H1 (cell line): ENCODE measurements at regions not wholly inside any gene's neighbourhood (a gene's known extent, or its start where the extent isn't known, plus 50 kb on each side); places are given as distances from the start of the nearest gene placed in this dataset.

Source experiments
- CTCF ChIA-PET: fragments of 300-600 bp; sonication (Branson Sonifier 250); formaldehyde crosslinking; loops from one replicate; lab custom pipeline; 2021; ENCODE audit not compliant: partially characterized antibody; lab: Charles Lee
- POLR2A ChIA-PET: fragments of 300-600 bp; sonication (Branson Sonifier 250); formaldehyde crosslinking; loops from one replicate; lab custom pipeline; 2021; ENCODE audit warnings: inconsistent platforms; ENCODE audit not compliant: partially characterized antibody; lab: Charles Lee
- DNase-seq, 2 experiments: peaks; one replicate each; pipeline versions ENCODE4 v3.0.0 to v3.0.0-alpha.2; 2010 to 2022; ENCODE audit warnings: low spot score in 2 of 2, low read depth in 1 of 2, mixed read lengths in 1 of 2
- FAIRE-seq: peaks from 2 replicates; lab custom pipeline; 2011; peaks lifted over from hg19 to GRCh38; lab: Jason Lieb, UNC
- H2AFZ ChIP-seq: 2 replicates; pipeline ENCODE4 v1.8.1; 2012; ENCODE audit warnings: low read length, inconsistent platforms
- H2AK5ac ChIP-seq: 2 replicates; pipeline ENCODE4 v1.6.1; 2013; ENCODE audit warnings: low read depth, low read length
- H2BK120ac ChIP-seq: replicated peaks from 2 replicates; pipeline ENCODE3; 2013; ENCODE audit warnings: low read depth, low read length, inconsistent platforms
- H2BK12ac ChIP-seq: 2 replicates; pipeline ENCODE4 v1.6.1; 2013; ENCODE audit warnings: low read depth, low read length
- H2BK15ac ChIP-seq: 2 replicates; pipeline ENCODE4 v1.6.1; 2013; ENCODE audit warnings: low read length
- H2BK20ac ChIP-seq: 2 replicates; pipeline ENCODE4 v1.6.1; 2013; ENCODE audit warnings: low read length
- H2BK5ac ChIP-seq: 2 replicates; pipeline ENCODE4 v1.6.1; 2013; ENCODE audit warnings: low read depth, low read length
- H3K14ac ChIP-seq: 2 replicates; pipeline ENCODE4 v1.6.1; 2013; ENCODE audit warnings: inconsistent platforms; ENCODE audit not compliant: insufficient read length
- H3K18ac ChIP-seq: 2 replicates; pipeline ENCODE4 v1.6.1; 2013; ENCODE audit warnings: low read length; ENCODE audit errors: extremely low read depth
- H3K23ac ChIP-seq: 2 replicates; pipeline ENCODE4 v1.6.1; 2013; ENCODE audit warnings: inconsistent platforms; ENCODE audit not compliant: insufficient read length
- H3K23me2 ChIP-seq: 2 replicates; pipeline ENCODE4 v1.6.1; 2013; ENCODE audit warnings: low read depth, low read length
- H3K27ac ChIP-seq: 2 replicates; pipeline ENCODE4 v1.6.1; 2011; ENCODE audit warnings: low read depth, low read length, inconsistent platforms
- H3K27me3 ChIP-seq, 4 experiments: replicated peaks in 1 of 4; 1 replicate in 1 of 4; 2 replicates in 3 of 4; pipeline versions ENCODE4 v1.6.1 to v1.8.1; 2011 to 2013; ENCODE audit warnings: low read length in 3 of 4, mild to moderate bottlenecking in 3 of 4, inconsistent platforms in 2 of 4, mixed read lengths in 2 of 4, moderate library complexity in 1 of 4; ENCODE audit not compliant: control insufficient read depth in 3 of 4, insufficient read depth in 3 of 4; ENCODE audit errors: extremely low read depth in 1 of 4
- H3K36me3 ChIP-seq, 4 experiments: 2 replicates each; pipeline versions ENCODE4 v1.6.1 to v1.8.1; 2011 to 2013; ENCODE audit warnings: mild to moderate bottlenecking in 4 of 4, low read length in 3 of 4, moderate library complexity in 2 of 4, control low read depth in 1 of 4, inconsistent platforms in 1 of 4; ENCODE audit not compliant: insufficient read depth in 4 of 4, control insufficient read depth in 2 of 4
- H3K4ac ChIP-seq: replicated peaks from 2 replicates; pipeline ENCODE3; 2013; ENCODE audit warnings: low read length, low read depth, mixed read lengths, inconsistent platforms; ENCODE audit not compliant: insufficient read length
- H3K4me1 ChIP-seq, 4 experiments: replicated peaks in 1 of 4; 1 replicate in 1 of 4; 2 replicates in 3 of 4; pipeline versions ENCODE4 v1.6.1 to v1.8.1; 2011 to 2013; ENCODE audit warnings: low read length in 3 of 4, inconsistent platforms in 2 of 4, mixed read lengths in 1 of 4; ENCODE audit not compliant: insufficient read depth in 4 of 4, control insufficient read depth in 3 of 4
- H3K4me2 ChIP-seq, 2 experiments: 2 replicates each; pipeline versions ENCODE4 v1.6.1 to v1.8.1; 2011 to 2013; ENCODE audit warnings: low read depth in 2 of 2, low read length in 2 of 2, control low read depth in 1 of 2, inconsistent platforms in 1 of 2, mild to moderate bottlenecking in 1 of 2; ENCODE audit not compliant: insufficient read depth in 1 of 2
- H3K4me3 ChIP-seq, 4 experiments: fragments of 200-600, 300-600 bp in 1 of 4; sonication (generic), shearing (Covaris generic), sonication (Bioruptor Twin) in 1 of 4; 2 replicates each; pipeline versions ENCODE4 v1.5.1 to v1.8.1; 2011 to 2016; ENCODE audit warnings: low read length in 4 of 4, low read depth in 3 of 4, control low read depth in 2 of 4, inconsistent platforms in 2 of 4, mild to moderate bottlenecking in 2 of 4, mixed read lengths in 1 of 4, moderate library complexity in 1 of 4; ENCODE audit not compliant: insufficient read depth in 2 of 4; ENCODE audit errors: extremely low read depth in 1 of 4
- H3K56ac ChIP-seq: replicated peaks from 2 replicates; pipeline ENCODE3; 2013; ENCODE audit warnings: low read depth, mild to moderate bottlenecking, mixed read lengths, low read length, inconsistent platforms; ENCODE audit not compliant: insufficient read length
- H3K79me1 ChIP-seq: 2 replicates; pipeline ENCODE4 v1.6.1; 2013; ENCODE audit warnings: low read depth, low read length, control low read depth
- H3K79me2 ChIP-seq, 2 experiments: 2 replicates each; pipeline versions ENCODE4 v1.6.1 to v1.8.1; 2012 to 2013; ENCODE audit warnings: low read length in 2 of 2, mild to moderate bottlenecking in 2 of 2, inconsistent platforms in 1 of 2; ENCODE audit not compliant: insufficient read depth in 2 of 2, control insufficient read depth in 1 of 2
- H3K9ac ChIP-seq, 4 experiments: replicated peaks in 1 of 4; 1 replicate in 1 of 4; 2 replicates in 3 of 4; pipeline versions ENCODE4 v1.6.1 to v1.8.1; 2011 to 2013; ENCODE audit warnings: low read depth in 3 of 4, low read length in 3 of 4, control low read depth in 2 of 4, mild to moderate bottlenecking in 2 of 4, moderate library complexity in 2 of 4, inconsistent platforms in 1 of 4; ENCODE audit errors: extremely low read depth in 1 of 4
- H3K9me3 ChIP-seq, 2 experiments: 2 replicates each; pipeline versions ENCODE4 v1.6.1 to v1.8.1; 2012 to 2013; ENCODE audit warnings: mild to moderate bottlenecking in 2 of 2, moderate library complexity in 2 of 2, control low read depth in 1 of 2, inconsistent platforms in 1 of 2, low read depth in 1 of 2, low read length in 1 of 2, mixed read lengths in 1 of 2; ENCODE audit not compliant: insufficient read depth in 2 of 2
- H4K20me1 ChIP-seq, 2 experiments: replicated peaks in 1 of 2; 2 replicates each; pipeline versions ENCODE3 to v1.8.1; 2011 to 2013; ENCODE audit warnings: inconsistent platforms in 2 of 2, low read length in 2 of 2, mild to moderate bottlenecking in 1 of 2; ENCODE audit not compliant: insufficient read depth in 2 of 2, control insufficient read depth in 1 of 2
- H4K5ac ChIP-seq: 2 replicates; pipeline ENCODE4 v1.6.1; 2013; ENCODE audit warnings: low read length, low read depth, mixed read lengths, inconsistent platforms; ENCODE audit not compliant: insufficient read length
- H4K8ac ChIP-seq: 2 replicates; pipeline ENCODE4 v1.8.0; 2013; ENCODE audit warnings: mild to moderate bottlenecking, moderate library complexity, low read length, inconsistent platforms; ENCODE audit not compliant: insufficient read depth; ENCODE audit errors: extremely low read depth
- H4K91ac ChIP-seq: replicated peaks from 2 replicates; pipeline ENCODE3; 2013; ENCODE audit warnings: low read length, mixed read lengths, inconsistent platforms; ENCODE audit not compliant: insufficient read length
- CREB1 ChIP-seq: IDR thresholded peaks from 2 replicates; pipeline ENCODE4 v1.6.1; 2012; ENCODE audit warnings: inconsistent platforms
- EZH2 ChIP-seq: fragments of 200-600 bp; sonication (generic); IDR thresholded peaks from 2 replicates; pipeline ENCODE4 v1.7.1; 2012; ENCODE audit warnings: low read depth, mild to moderate bottlenecking, moderate library complexity, low read length, inconsistent platforms; ENCODE audit not compliant: severe bottlenecking
- NRF1 ChIP-seq: IDR thresholded peaks from 2 replicates; pipeline ENCODE4 v1.6.1; 2011; ENCODE audit warnings: mild to moderate bottlenecking, low read depth, low read length, improper control_type of control experiment
- POU5F1 ChIP-seq: IDR thresholded peaks from 2 replicates; pipeline ENCODE4 v1.6.1; 2011; ENCODE audit warnings: low read depth, mild to moderate bottlenecking, low read length, moderate library complexity
- RBBP5 ChIP-seq: IDR thresholded peaks from 2 replicates; pipeline ENCODE4 v1.7.1; 2012; ENCODE audit warnings: low read depth, mild to moderate bottlenecking, inconsistent platforms, low read length, moderate library complexity, borderline replicate concordance
- SIX5 ChIP-seq: IDR thresholded peaks from 2 replicates; pipeline ENCODE4 v1.6.1; 2011; ENCODE audit warnings: mild to moderate bottlenecking, low read depth, low read length
- TAF1 ChIP-seq: IDR thresholded peaks from 2 replicates; pipeline ENCODE4 v1.6.1; 2011; ENCODE audit warnings: mild to moderate bottlenecking, low read depth, low read length
- TAF7 ChIP-seq: optimal IDR thresholded peaks from 2 replicates; pipeline ENCODE3; 2011; ENCODE audit warnings: low read depth, mild to moderate bottlenecking, inconsistent platforms, low read length, moderate library complexity, borderline replicate concordance
- WGBS, 2 experiments: shearing (Covaris generic) in 1 of 2; methylation state at CpG; one replicate each; pipeline versions ENCODE4 v1.1.6 to v1.1.7; 2013 to 2015; ENCODE audit warnings: low lambda C conversion rate in 2 of 2, mixed read lengths in 2 of 2, inconsistent platforms in 1 of 2, low coverage in 1 of 2, missing lambda C conversion rate in 1 of 2; ENCODE audit not compliant: insufficient replicate concordance in 2 of 2, insufficient coverage in 1 of 2, insufficient read length in 1 of 2; ENCODE audit errors: extremely low coverage in 1 of 2, missing lambda C conversion rate in 1 of 2; 5-methylcytosine and 5-hydroxymethylcytosine counted together
- TF ChIP-seq, protein P1 (sequence below): IDR thresholded peaks from 2 replicates; pipeline ENCODE4 v1.6.1; 2011; ENCODE audit warnings: low read length, improper control_type of control experiment
- TF ChIP-seq, protein P2 (sequence below): IDR thresholded peaks from 2 replicates; pipeline ENCODE4 v1.6.1; 2012; ENCODE audit warnings: inconsistent platforms

DNA sequence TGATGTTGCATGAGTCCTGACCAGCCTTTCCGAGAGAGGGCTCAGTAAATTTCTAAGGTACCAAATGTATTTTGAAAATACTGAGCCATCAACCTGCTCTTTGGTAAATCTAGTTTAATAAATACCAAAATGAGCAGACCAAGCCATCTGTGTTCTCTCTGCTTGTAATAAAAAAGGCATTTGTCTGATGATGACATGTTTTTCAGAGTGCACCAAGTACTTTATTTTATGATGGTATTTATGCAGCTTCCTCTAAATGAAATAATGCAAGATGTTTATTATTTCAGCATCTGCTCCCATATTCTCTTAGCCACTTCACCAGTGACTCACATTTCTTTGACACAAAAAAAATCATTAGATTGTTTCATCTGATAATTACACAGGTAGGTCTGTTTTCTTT is 700.5 kb downstream of the TRIML1 start:
- H3K23me2 ChIP-seq, result no peaks in the 10 kb centered on the region; the same call in 1 of the 2 replicates
- H3K79me1 ChIP-seq, result no peaks in the 10 kb centered on the region
- no peak overlapping the region for H3K56ac ChIP-seq
- ChIA-PET POLR2A (no interaction called here), CTCF (interaction anchor here (1.0 kb wide), 1 partner anchor 58 kb away, joined by 3 read pairs; no protein-coding TSS in a partner anchor)
- H3K14ac ChIP-seq, result no peak overlapping the region
- no peak overlapping the region for H3K23ac ChIP-seq
- no peak overlapping the region for H3K4me2 ChIP-seq
- no peak overlapping the region for H4K91ac ChIP-seq
- H2BK15ac ChIP-seq, result no peak overlapping the region
- H3K36me3 ChIP-seq, result no peaks in the 10 kb centered on the region
- no peak overlapping the region for H2AK5ac ChIP-seq
- no peak overlapping the region for H2BK5ac ChIP-seq
- FAIRE-seq, result no peak
- no peak overlapping the region for H2BK12ac ChIP-seq
- H3K4me1 ChIP-seq, result no peaks in the 10 kb centered on the region
- WGBS, 2 experiments, result 100% methylated on average over 1 of the region's 1 CpG; no CpG with 5 or more reads in 1 of the 2 experiments
- no peak for DNase-seq
- H3K79me2 ChIP-seq, result no peaks in the 10 kb centered on the region
- no peak overlapping the region for H3K27ac ChIP-seq
- no peaks in the 10 kb centered on the region for H3K9me3 ChIP-seq
- H3K9ac ChIP-seq, result no peak overlapping the region
- peak overlapping the region; percentile 82; the same call in 1 of the 2 replicates for H2AFZ ChIP-seq
- H4K20me1 ChIP-seq, result no peaks in the 10 kb centered on the region
- TF ChIP-seq TAF1 (no peak), SIX5 (no peak), POU5F1 (no peak), NRF1 (no peak), CREB1 (no peak), RBBP5 (no peak), TAF7 (no peak), EZH2 (no peak)
- TF ChIP-seq, protein P1, sequence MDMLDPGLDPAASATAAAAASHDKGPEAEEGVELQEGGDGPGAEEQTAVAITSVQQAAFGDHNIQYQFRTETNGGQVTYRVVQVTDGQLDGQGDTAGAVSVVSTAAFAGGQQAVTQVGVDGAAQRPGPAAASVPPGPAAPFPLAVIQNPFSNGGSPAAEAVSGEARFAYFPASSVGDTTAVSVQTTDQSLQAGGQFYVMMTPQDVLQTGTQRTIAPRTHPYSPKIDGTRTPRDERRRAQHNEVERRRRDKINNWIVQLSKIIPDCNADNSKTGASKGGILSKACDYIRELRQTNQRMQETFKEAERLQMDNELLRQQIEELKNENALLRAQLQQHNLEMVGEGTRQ, result no peak
- TF ChIP-seq, protein P2, sequence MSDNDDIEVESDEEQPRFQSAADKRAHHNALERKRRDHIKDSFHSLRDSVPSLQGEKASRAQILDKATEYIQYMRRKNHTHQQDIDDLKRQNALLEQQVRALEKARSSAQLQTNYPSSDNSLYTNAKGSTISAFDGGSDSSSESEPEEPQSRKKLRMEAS, result no peak
- TF ChIP-seq, all 59 proteins: peak for 0
- no peak overlapping the region for H2BK20ac ChIP-seq
- H3K18ac ChIP-seq, result no peak overlapping the region
- H3K27me3 ChIP-seq, result no peaks in the 10 kb centered on the region
- H4K8ac ChIP-seq, result no peak overlapping the region
- H2BK120ac ChIP-seq, result no peak overlapping the region
- no peak overlapping the region for H4K5ac ChIP-seq
- no peak overlapping the region for H3K4ac ChIP-seq
- H3K4me3 ChIP-seq, result no peak overlapping the region
